Hepatocyte (in vitro differentiated cells): ENCODE measurements at regions not wholly inside any gene's neighbourhood (a gene's known extent, or its start where the extent isn't known, plus 50 kb on each side); places are given as distances from the start of the nearest gene placed in this dataset.

Experiments used
- CTCF ChIP-seq: fragments of 200-600 bp; sonication (generic); IDR thresholded peaks from 2 replicates; pipeline ENCODE4 v1.5.1; 2016; ENCODE audit warnings: antibody characterized with exemption, mild to moderate bottlenecking; ENCODE audit not compliant: poor library complexity
- EZH2phosphoT487 ChIP-seq: fragments of 200-600 bp; sonication (generic); IDR thresholded peaks from one replicate; pipeline ENCODE4 v1.6.1; 2018; ENCODE audit warnings: antibody characterized with exemption, mild to moderate bottlenecking, low read depth, moderate library complexity; ENCODE audit not compliant: unreplicated experiment, severe bottlenecking

- no peak for TF ChIP-seq CTCF
- TF ChIP-seq EZH2phosphoT487: no peak
These were observed 146.2 kb downstream of the SLC6A15 start for GRCh38 chr12:84766375-84766774.
